GM19452 (cell line): ENCODE measurements at regions not wholly inside any gene's neighbourhood (a gene's known extent, or its start where the extent isn't known, plus 50 kb on each side); places are given as distances from the start of the nearest gene placed in this dataset.
"Not testable (repeated sequence)": the region's sequence is repeated elsewhere in the genome, so short reads cannot be mapped to it uniquely, and the experiment has no call there.

ENCODE experiments used
- ATAC-seq: cut with Tn5 transposase; IDR thresholded peaks from one replicate; pipeline ENCODE4 v1.9.1; 2021; ENCODE audit not compliant: unreplicated experiment

DNA sequence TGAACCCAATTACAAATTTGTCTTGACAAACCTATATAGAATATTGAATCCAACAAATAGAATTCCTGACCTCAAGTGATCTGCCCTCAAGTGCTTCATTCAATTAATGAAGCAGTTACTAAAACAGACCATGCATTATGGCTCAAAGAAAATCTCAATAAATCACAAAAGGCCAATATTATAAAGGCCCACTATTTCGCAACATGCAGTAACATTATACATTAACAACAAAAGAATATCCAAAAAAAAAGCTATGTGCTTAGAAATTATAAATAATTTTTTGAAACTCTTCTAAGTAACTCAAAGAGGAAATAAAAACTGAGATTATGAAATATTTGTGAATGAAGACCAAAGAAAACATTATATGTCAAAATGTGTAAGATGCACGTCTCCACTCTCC is 177.7 kb downstream of the ZNF674 start:
- ATAC-seq: no peak

GRCh38 chrX:46366381-46367207 is 178.6 kb downstream of the ZNF674 start:
- ATAC-seq: no peak

DNA sequence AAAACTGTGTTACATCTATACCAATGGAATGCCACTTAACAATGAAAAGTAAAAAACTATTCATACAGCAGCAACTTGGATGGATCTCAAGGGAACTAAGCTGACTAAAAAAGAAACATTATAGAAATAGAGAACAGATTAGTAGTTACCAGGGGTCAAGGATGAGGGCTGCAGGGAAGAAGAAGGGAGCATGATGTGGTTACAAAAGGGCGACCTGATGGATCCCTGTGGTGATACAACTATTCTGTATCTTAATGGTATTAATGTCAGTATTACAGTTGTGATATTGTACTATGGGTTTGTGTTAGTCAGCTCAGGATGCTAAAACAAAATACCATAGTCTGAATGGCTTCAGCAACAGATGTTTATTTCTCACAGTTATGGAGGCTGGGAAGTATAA is 190.7 kb downstream of the ZNF674 start:
- no peak for ATAC-seq

GRCh38 chrX:46341767-46342322 is 203.4 kb downstream of the ZNF674 start:
- no peak for ATAC-seq

- ATAC-seq: no peak
These were observed 204.5 kb downstream of the ZNF674 start for GRCh38 chrX:46340696-46341095.

- ATAC-seq: no peak
These were observed 211.7 kb downstream of the ZNF674 start for GRCh38 chrX:46333550-46333949.

DNA sequence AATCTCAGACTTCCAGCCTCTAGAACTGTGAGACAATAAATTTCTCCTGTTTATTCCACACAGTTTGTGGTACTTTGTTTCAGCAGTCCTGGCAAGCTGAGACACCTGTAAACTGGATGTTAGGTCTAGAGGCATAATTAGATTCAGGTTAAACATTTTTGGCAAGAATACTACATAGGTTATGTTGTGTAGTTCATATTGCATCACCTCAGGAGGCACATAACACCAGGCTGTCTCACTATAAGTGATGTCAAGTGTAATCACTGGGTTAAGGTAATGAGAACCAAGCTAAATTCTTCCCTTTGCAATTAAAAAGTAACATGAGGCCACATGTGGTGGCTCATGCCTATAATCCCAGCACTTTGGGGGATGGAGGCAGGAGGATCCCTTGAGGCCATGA is 214.2 kb downstream of the ZNF674 start:
- no peak for ATAC-seq

GRCh38 chrX:46330513-46330912 is 214.7 kb downstream of the ZNF674 start:
- no peak for ATAC-seq

GRCh38 chrX:46328133-46328532 is 217.1 kb downstream of the ZNF674 start:
- ATAC-seq: no peak

DNA sequence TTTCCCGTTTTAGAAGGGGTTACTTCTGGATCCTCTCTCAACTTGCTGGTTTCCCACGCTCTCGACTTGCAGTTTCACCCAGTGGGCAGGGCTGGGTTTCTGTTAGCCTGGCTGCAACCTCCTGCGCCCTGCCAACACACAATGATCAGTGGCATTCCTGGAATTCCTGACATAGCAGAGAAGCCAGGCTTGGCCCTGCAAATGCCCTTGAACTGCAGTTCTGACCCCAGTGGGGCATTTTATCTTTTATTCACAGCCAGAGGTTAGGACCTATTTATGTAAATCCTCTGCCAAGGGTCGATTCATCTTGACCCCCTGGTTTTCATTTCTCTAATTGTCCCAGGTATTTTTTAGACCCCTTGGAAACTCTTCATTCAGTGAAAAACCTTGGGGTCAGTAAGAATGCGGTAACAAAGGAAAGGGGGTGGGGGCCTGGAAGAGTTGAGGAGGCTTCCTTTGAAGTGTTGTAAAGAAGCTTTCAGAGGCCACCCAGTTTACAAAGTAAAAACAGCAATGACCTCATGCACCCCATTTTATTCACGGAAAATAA is 217.6 kb downstream of the ZNF674 start:
- no peak for ATAC-seq

DNA sequence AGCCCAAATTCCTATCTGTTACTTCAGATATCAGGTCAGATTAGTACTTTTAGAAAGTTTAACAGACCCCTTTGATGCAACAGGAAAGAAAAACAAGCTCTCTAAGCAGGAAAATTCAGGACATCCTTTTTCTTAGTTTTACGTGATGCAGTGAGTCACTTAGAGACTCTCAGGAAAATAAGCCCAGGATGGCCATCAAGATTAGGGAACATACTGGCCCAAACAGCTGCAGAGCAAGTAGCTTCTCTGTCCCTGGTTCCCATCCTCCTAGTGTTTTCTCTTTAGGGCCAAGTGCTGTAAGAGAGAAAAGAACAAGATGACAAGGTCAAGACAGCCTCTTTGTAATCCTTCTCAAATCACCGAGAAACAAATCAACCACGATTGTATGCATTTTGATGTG is 219.1 kb downstream of the ZNF674 start:
- no peak for ATAC-seq

DNA sequence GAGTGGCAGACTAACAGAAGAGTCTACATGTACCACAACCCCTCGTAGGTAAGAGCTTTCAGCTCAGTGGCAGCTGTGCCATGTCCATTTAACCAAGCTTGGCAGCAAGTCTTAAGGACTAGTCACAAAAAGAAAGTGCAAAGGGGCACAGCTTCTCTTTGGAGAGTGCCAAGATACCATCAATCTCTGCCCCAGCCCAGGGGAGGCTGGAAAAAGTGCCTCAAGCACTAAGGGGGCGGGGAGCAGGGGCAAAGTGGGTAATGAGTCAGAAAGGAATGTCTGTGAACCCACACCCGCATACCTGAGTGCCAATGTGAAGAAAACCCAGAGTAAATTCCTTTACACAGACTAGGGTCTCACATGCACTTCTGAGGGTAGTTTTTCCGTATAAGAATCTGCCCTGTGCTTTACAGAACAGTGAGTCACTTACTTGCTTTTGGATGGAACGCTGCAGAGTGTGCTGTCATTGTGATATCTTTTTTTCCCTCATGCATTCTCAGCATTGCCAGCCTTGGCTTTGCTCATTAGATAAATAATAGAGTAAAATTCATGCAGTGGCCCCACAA is 219.8 kb downstream of the ZNF674 start:
- no peak for ATAC-seq

- ATAC-seq: no peak
These were observed 221.1 kb downstream of the ZNF674 start for GRCh38 chrX:46324166-46324565.

- not testable (repeated sequence) for ATAC-seq
These were observed 222.3 kb downstream of the ZNF674 start for GRCh38 chrX:46322929-46323328.

GRCh38 chrX:46321676-46322075 is 223.5 kb downstream of the ZNF674 start:
- no peak for ATAC-seq

DNA sequence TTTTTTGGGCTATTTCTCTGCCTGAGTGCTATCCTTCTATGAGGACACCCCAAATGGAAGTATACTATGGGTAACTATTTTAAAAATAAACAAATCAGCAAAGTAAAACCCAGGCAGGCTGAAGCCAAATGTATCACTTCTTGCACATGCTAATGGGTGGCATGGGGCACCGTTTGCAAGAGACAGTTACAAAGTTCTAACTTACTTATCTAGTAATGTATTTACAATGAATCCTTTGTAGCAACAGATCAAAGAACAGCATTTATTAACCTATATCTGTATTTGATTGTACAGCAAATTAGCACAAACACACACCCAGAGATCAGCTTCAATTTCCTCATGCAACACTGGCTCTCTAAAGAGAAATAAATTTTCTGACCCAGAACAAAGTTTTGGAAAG is 225.5 kb downstream of the ZNF674 start:
- ATAC-seq: no peak

DNA sequence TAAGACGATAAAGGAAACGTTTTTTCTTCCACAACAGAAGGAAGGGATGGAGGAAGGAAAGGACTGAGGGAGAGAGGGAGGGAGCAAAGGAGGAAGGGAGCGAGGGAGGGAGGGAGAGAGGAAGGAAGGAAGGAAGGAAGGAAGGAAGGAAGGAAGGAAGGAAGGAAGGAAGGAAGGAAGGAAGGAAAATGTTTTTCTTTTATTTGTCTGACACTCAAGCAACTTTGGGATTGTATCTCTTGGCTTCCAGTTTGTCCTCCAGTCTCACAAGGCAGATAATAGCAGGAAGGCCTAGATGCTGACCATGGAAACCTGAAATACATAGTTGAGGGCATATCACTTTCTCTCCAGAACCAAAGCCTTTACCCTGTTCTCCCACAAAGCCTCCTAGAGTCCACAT is 226.7 kb downstream of the ZNF674 start:
- ATAC-seq: no peak

DNA sequence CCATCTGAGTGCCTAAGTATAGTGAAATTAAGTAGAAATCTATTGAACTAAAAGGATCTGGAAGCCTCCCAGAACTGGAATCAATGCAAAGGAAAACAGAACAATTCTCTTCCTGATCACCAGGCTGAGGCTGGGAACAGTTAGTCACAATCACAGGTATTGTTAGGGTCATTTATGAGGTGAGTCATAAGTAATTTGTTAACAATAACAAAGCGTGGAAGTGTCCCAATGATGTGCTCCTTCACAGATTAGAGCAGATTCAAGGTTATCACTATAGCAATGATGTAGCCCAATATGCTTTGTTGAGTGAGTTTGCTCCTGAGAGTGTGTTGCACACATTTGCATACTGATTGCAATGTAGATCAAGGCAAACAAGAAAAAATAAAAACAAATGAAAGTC is 228.1 kb downstream of the ZNF674 start:
- ATAC-seq: no peak

DNA sequence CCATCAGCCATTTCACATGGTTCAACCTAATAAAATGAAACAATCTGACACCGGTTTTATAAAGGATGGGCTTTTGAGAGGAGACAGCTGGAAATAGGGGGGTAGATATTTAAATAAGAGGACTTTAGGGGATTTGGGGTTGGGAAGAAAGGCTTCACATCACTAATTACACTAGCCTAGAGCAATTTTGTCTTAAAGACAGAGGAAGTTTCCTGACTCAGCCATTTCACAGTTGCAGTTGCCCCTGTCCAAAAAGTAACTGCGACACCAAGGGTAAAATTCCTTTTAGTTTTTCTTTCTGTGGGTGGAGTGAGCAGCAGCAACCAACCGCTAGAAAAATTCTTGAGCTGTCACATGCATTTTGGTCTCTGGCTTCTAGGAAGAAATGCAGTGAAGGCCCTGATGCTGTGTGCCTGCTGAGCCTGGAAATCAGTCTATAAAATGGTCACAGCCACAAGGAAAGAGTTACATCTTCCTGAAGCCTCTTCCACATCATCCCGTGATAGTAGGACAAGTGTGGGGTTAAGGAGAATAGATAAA is 233.6 kb downstream of the ZNF674 start:
- no peak for ATAC-seq

GRCh38 chrX:46310815-46311497 is 234.3 kb downstream of the ZNF674 start:
- ATAC-seq: peak; percentile 74

GRCh38 chrX:46308110-46308509 is 237.1 kb downstream of the ZNF674 start:
- no peak for ATAC-seq
